ENCODE measurements at regions not wholly inside any gene's neighbourhood (a gene's known extent, or its start where the extent isn't known, plus 50 kb on each side); places are given as distances from the start of the nearest gene placed in this dataset.

- no peak for DNase-seq (ENCODE audit: low spot score)
Measured at GRCh38 chr4:8773124-8773931, 98.3 kb downstream of the HMX1 start.

DNA sequence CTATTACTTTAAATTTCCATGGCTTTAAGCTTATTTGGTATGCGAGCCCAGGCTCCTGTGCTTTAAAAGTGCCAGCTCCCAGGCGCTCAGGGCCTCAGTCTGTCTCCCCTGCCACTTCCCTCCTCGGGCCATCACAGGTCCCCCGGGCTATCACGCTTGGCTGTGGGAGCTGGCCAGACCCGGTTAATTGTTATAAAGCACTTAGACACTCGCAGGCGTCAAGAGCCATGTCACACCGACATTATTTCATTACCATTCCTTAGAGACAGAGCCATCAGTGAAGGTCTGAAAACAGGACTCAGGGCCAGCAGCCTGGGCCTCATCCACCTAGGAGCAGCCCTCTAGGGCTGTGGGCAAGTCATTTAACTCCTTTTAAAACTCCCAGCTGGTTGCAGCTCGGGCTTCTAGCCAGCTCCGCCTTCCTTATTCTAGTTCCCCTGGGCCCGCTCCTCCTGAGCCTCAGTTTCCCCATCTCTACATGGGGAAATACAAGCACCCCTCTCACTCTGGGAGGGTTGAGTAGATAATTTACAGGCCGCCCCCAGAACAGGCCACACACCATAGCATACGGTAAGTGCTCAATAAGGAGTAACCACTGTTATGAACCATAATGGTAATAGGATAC lies 99.0 kb downstream of the HMX1 start:
- DNase-seq (ENCODE audit: low spot score), result no peak

- no peak for DNase-seq (ENCODE audit: low spot score)
Measured at GRCh38 chr4:8771666-8772065, 100.0 kb downstream of the HMX1 start.

- DNase-seq (ENCODE audit: low spot score), result no peak
Measured at GRCh38 chr4:8771258-8771590, 100.4 kb downstream of the HMX1 start.

DNA sequence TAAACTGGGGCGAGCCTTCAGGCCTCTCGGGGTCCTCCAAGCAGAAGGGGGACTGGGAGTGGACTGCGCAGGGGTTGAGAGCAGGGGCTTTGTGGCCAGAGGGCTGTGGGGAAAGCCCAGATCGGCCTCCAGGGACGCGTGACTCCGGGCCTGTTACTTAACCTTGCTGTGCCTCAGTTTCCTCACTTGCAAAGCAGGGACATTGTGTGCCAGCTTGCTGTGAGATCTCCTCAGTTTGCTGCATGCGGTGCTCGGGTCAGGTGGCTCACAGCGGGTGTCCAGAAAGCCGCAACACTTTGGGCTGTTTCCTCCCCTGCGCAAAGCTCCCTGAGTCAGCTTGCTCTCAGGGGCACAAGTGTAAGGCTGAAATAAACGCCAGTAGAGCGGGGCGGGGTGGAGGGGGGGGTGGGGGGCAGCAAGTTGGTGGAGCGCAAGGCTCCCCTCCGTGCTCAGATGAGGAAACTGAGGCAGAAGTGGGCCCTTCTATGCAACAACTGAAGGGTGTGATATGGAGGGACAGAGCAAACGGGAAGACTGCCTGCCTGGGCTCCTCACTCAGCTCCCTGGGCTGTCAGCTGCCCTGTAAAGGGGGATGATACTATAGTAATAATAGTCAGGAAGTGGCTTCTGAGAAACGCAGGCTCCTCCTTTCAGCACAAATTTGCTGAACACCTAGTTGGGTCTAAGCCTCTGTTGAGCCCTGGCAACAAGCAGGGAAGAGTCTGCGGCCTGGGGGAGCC lies 101.0 kb downstream of the HMX1 start:
- DNase-seq (ENCODE audit: low spot score), result no peak

DNA sequence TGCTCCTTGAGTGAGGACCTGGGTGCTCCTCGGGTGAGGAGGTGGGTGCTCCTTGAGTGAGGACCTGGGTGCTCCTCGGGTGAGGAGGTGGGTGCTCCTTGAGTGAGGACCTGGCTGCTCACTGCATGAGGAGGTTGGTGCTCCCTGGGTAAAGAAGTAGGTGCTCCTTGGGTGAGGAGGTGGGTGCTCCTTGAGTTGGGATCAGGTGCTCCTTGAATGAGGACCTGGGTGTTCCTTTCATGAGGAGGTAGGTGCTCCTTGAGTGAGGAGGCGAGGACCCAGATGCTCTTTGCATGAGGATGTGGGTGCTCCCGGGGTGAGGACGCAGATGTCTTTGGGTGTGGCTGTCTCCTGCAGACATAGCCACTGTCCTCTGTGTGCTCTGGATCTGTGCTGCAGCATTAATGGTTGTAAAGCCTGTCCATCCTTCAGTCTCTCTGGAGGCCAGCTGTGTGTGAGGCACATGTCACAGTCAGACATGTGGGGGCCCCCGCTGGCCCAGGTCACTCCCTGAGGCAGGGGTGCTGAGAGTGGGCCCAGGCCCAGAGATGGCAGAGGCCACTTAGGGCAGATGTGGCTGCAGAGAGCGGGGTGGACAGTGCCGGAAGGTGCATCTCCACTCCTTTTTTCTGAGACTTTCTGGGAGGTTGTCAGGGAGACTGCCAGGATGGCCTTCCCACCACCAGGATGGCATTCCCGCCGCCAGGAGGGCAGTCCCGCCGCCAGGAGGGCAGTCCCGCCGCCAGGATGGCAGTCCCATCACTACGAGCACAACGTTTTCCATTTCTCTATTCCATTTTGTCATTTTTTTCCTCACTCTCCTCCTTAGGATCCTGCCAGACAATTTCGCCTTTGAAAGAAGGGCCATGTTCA lies 101.8 kb downstream of the HMX1 start:
- no peak for DNase-seq (ENCODE audit: low spot score)

GRCh38 chr4:8768357-8768999 lies 103.2 kb downstream of the HMX1 start:
- no peak for DNase-seq (ENCODE audit: low spot score)

- DNase-seq (ENCODE audit: low spot score), result no peak
Measured at GRCh38 chr4:8766610-8767009, 105.0 kb downstream of the HMX1 start.

GRCh38 chr4:8765631-8766590 lies 105.7 kb downstream of the HMX1 start:
- no peak for DNase-seq (ENCODE audit: low spot score)

DNA sequence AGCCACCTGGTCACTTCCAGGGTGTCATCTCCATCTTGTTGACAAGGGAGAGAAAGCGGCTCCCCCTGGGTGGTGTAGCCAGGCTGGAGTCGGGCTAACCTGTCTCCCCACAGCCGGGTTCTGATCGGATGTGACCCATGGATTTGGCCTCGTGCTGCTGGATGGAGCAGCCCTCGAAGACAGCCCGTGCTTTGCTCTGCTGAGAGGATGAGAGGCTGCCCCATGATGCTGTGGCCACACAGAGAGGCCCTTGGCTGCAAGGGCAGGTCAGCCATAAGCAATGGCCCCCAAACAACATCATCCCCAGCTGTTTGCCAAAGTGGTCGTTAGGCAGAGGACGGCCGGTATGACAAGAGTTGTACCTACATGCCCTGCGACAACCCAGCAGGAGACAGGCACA lies 106.6 kb downstream of the HMX1 start:
- DNase-seq (ENCODE audit: low spot score), result no peak

DNA sequence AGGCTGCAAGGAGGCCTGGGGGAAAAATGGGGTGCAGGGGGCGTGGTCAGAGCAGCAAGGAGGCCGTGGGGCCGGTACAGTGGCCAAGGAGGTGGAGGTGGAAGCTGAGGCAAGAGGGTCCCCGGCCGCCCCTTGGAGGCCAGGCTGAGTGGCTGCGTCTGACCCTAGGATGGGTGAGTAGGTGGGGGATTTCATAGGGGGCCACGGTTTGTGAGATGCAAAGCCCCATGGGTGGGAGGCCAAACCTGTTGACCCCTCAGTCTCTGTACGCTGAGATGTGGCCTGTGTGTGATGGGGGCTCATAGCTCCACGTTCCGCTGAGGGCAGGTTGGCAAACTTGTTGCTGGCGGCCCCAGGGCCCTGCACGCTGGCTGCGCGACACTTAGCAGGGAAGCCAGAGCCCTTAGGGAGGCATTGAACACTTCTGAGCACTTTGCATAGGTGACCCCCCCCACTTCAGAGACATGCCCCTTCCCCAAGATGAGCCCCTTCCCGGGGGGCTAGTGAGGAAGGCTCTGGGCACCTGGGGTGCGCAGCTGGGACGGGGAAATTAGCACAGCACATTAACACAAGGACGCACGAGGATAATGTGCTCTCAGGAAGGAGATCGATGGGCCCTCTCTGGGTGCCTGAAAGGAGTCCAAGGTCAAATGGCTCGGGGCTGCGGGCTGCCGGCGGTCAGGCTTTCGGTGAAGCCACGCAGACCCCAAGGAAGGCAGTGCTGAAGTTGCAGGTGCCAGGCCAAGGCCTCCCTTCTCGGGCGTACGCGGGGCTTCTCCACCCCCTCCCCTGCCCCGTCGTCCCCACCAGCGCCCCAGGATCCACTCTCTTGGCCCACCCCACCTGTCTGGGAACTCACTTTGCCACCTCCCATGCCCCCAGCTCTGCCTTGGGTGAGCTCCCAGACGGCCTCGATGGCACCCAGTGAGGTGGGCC lies 107.4 kb downstream of the HMX1 start:
- DNase-seq (ENCODE audit: low spot score), result no peak

- DNase-seq (ENCODE audit: low spot score), result no peak
Measured at GRCh38 chr4:8762951-8763735, 108.5 kb downstream of the HMX1 start.

GRCh38 chr4:8762356-8762755 lies 109.3 kb downstream of the HMX1 start:
- DNase-seq (ENCODE audit: low spot score), result no peak

DNA sequence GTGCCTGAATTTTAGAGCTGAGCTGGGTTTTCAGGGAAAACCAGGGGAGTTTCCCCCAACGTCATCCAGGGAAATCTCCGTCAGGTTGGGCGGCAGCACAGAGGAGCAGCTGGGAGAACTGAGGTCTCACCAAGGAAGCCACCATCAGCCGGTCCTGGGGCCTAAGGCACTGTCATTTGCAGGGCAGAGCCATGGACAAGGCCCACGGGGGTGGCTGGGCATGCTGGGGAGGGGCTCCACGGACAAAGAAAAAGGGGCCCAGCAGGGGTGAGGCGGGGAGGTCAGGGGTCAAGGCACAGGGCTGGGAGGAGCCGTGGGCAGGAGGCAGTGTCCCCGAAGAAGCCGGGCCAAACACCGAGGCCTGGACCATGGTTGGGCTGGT lies 109.8 kb downstream of the HMX1 start:
- DNase-seq (ENCODE audit: low spot score), result no peak

DNA sequence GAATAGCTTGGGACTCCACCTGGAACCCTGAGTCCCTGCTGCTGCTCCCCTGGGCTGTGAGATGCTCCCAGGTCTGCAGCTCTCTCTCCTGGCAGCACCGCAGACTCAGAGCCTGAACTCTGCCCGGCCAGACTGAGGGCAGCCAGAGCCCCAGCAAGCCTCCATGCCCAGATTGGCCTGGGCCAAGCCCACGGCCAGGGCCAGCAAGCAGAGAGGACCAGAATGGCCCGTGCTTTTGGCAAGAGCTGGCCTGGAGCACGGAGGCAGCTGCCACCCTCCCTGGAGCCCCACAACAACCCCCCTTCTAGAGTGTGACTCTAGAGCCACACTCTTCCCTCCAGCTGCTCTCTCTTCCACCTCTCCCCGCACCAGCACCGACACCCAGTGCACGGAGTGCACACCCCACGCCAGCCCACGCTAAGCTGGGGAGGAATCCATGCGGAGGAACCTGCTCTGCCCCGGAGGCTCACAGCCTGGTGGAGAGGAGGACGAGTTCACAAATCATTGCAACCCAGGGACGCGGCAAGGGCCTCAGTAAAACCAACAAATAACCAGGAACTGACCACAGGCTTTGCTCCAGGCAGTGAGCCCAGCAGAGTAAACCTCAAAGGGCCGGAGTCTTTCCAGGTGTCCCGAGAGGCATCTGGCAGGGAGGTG lies 110.3 kb downstream of the HMX1 start:
- no peak for DNase-seq (ENCODE audit: low spot score)

DNA sequence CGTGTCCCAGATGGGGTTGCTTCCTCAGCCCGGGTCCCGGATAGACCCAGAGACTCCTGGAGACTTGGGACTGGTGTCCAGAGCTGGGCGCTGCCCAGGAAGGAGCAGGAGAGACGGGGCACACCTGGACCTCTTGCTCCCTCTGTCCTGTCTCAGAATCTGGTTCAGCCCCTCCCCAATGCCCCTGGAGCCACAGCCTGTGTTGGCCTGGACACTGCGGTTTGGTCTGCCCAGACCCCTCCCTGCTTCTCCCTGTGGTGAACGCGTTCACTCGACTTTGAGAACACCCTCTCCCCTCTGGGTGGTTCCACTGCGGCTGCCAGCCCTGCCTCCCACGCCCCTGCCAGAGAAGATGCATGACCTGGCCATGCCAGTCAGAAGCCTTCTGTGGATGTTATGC lies 111.1 kb downstream of the HMX1 start:
- no peak for DNase-seq (ENCODE audit: low spot score)

GRCh38 chr4:8759987-8760386 lies 111.7 kb downstream of the HMX1 start:
- DNase-seq (ENCODE audit: low spot score), result no peak

- DNase-seq (ENCODE audit: low spot score), result no peak
Measured at GRCh38 chr4:8756816-8757215, 114.8 kb downstream of the HMX1 start.
